ENCODE measurements at regions not wholly inside any gene's neighbourhood (a gene's known extent, or its start where the extent isn't known, plus 50 kb on each side); places are given as distances from the start of the nearest gene placed in this dataset.

- TF ChIP-seq, protein P1, sequence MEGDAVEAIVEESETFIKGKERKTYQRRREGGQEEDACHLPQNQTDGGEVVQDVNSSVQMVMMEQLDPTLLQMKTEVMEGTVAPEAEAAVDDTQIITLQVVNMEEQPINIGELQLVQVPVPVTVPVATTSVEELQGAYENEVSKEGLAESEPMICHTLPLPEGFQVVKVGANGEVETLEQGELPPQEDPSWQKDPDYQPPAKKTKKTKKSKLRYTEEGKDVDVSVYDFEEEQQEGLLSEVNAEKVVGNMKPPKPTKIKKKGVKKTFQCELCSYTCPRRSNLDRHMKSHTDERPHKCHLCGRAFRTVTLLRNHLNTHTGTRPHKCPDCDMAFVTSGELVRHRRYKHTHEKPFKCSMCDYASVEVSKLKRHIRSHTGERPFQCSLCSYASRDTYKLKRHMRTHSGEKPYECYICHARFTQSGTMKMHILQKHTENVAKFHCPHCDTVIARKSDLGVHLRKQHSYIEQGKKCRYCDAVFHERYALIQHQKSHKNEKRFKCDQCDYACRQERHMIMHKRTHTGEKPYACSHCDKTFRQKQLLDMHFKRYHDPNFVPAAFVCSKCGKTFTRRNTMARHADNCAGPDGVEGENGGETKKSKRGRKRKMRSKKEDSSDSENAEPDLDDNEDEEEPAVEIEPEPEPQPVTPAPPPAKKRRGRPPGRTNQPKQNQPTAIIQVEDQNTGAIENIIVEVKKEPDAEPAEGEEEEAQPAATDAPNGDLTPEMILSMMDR (IDR thresholded peaks at IDR 0.05), result no peak
- TF ChIP-seq POLR2A (IDR thresholded peaks at IDR 0.05), result no peak
- no peak for TF ChIP-seq EP300 (IDR thresholded peaks at IDR 0.05)
Measured at GRCh38 chr2:31698722-31699121, 118.0 kb upstream of the SRD5A2 start.
